ENCODE measurements at regions not wholly inside any gene's neighbourhood (a gene's known extent, or its start where the extent isn't known, plus 50 kb on each side); places are given as distances from the start of the nearest gene placed in this dataset.

DNA sequence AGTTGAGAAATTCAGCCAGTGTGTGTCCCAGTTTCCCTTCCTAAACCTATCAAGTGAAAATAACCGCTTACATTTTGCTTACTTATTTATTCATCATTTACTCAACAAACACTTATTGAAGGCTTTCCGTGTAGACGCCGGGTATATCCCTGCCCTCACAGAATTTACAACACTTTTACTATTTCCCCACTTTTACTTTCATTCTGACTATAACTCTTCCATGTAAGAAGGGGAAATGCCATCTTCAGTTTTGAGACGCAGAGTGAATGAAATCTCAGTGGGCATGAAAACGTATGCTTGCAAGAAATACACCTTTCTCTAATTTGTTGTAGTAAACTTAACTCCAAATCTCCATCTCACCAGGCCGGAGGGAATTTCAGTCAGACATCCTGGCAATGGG is 251.0 kb upstream of the CHAC2 start:
- no peaks in the 10 kb centered on the region for H3K79me2 ChIP-seq (ENCODE audit: control insufficient read depth, low read length)
- H3K4me1 ChIP-seq (ENCODE audit: control insufficient read depth, low read length) = no peaks in the 10 kb centered on the region
- no peaks in the 10 kb centered on the region for H3K36me3 ChIP-seq (ENCODE audit: control insufficient read depth, low read length)
- peaks cover 3% of the 10 kb centered on the region; the same call in 1 of the 2 replicates for H3K27me3 ChIP-seq (ENCODE audit: control insufficient read depth, low read length)
- no peaks in the 10 kb centered on the region for H3K9me3 ChIP-seq (ENCODE audit: control insufficient read depth, insufficient read depth, low read length)
- no peak overlapping the region for H3K4me3 ChIP-seq (ENCODE audit: low read length)
- H3K27ac ChIP-seq (ENCODE audit: low read depth, low read length) = no peak overlapping the region
- H3F3A ChIP-seq (ENCODE audit: control insufficient read depth, insufficient read depth) = no peaks in the 10 kb centered on the region
- no peaks in the 10 kb centered on the region for H4K20me1 ChIP-seq (ENCODE audit: control insufficient read depth, insufficient read depth, low read depth, low read length)
- no peak overlapping the region for H3K4me2 ChIP-seq (ENCODE audit: low read length)
- TF ChIP-seq EZH2phosphoT487 (IDR thresholded peaks at IDR 0.05; ENCODE audit: borderline replicate concordance, low read length) = no peak
- no peaks in the 10 kb centered on the region for H3K9me2 ChIP-seq (replicated peaks; ENCODE audit: control insufficient read depth, low read length)

GRCh38 chr2:53515435-53516332 is 251.9 kb upstream of the CHAC2 start:
- Histone ChIP-seq H3K4me1 (ENCODE audit: control insufficient read depth, low read length) (no peaks in the 10 kb centered on the region), H3F3A (ENCODE audit: control insufficient read depth, insufficient read depth) (no peaks in the 10 kb centered on the region), H3K9me3 (ENCODE audit: control insufficient read depth, insufficient read depth, low read length) (no peaks in the 10 kb centered on the region), H3K79me2 (ENCODE audit: control insufficient read depth, low read length) (no peaks in the 10 kb centered on the region), H3K27ac (ENCODE audit: low read depth, low read length) (no peak overlapping the region), H3K4me3 (ENCODE audit: low read length) (no peak overlapping the region), H3K27me3 (ENCODE audit: control insufficient read depth, low read length) (peaks cover 3% of the 10 kb centered on the region; the same call in 1 of the 2 replicates), H3K9me2 (replicated peaks; ENCODE audit: control insufficient read depth, low read length) (no peaks in the 10 kb centered on the region), H3K36me3 (ENCODE audit: control insufficient read depth, low read length) (no peaks in the 10 kb centered on the region), H3K4me2 (ENCODE audit: low read length) (no peak overlapping the region), H4K20me1 (ENCODE audit: control insufficient read depth, insufficient read depth, low read depth, low read length) (no peaks in the 10 kb centered on the region)
- TF ChIP-seq, protein P1, sequence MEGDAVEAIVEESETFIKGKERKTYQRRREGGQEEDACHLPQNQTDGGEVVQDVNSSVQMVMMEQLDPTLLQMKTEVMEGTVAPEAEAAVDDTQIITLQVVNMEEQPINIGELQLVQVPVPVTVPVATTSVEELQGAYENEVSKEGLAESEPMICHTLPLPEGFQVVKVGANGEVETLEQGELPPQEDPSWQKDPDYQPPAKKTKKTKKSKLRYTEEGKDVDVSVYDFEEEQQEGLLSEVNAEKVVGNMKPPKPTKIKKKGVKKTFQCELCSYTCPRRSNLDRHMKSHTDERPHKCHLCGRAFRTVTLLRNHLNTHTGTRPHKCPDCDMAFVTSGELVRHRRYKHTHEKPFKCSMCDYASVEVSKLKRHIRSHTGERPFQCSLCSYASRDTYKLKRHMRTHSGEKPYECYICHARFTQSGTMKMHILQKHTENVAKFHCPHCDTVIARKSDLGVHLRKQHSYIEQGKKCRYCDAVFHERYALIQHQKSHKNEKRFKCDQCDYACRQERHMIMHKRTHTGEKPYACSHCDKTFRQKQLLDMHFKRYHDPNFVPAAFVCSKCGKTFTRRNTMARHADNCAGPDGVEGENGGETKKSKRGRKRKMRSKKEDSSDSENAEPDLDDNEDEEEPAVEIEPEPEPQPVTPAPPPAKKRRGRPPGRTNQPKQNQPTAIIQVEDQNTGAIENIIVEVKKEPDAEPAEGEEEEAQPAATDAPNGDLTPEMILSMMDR (IDR thresholded peaks at IDR 0.05; ENCODE audit: low read depth, low read length, poor library complexity, severe bottlenecking) = no peak
- TF ChIP-seq EZH2phosphoT487 (IDR thresholded peaks at IDR 0.05; ENCODE audit: borderline replicate concordance, low read length) = no peak

GRCh38 chr2:53513167-53513666 is 254.4 kb upstream of the CHAC2 start:
- no peaks in the 10 kb centered on the region for H3K79me2 ChIP-seq (ENCODE audit: control insufficient read depth, low read length)
- no peaks in the 10 kb centered on the region for H3K9me3 ChIP-seq (ENCODE audit: control insufficient read depth, insufficient read depth, low read length)
- H3K27ac ChIP-seq (ENCODE audit: low read depth, low read length) = no peak overlapping the region
- H3K4me2 ChIP-seq (ENCODE audit: low read length) = no peak overlapping the region
- H3F3A ChIP-seq (ENCODE audit: control insufficient read depth, insufficient read depth) = no peaks in the 10 kb centered on the region
- H3K4me1 ChIP-seq (ENCODE audit: control insufficient read depth, low read length) = no peaks in the 10 kb centered on the region
- H3K9me2 ChIP-seq (replicated peaks; ENCODE audit: control insufficient read depth, low read length) = no peaks in the 10 kb centered on the region
- peaks cover 3% of the 10 kb centered on the region; the same call in 1 of the 2 replicates for H3K27me3 ChIP-seq (ENCODE audit: control insufficient read depth, low read length)
- no peaks in the 10 kb centered on the region for H3K36me3 ChIP-seq (ENCODE audit: control insufficient read depth, low read length)
- no peak overlapping the region for H3K4me3 ChIP-seq (ENCODE audit: low read length)
- H4K20me1 ChIP-seq (ENCODE audit: control insufficient read depth, insufficient read depth, low read depth, low read length) = no peaks in the 10 kb centered on the region
- no peak for TF ChIP-seq EZH2phosphoT487 (IDR thresholded peaks at IDR 0.05; ENCODE audit: borderline replicate concordance, low read length)
- TF ChIP-seq, protein P1 (IDR thresholded peaks at IDR 0.05; ENCODE audit: low read depth, low read length, poor library complexity, severe bottlenecking) = no peak

All from DOHH2 (cell line).